Breast epithelium (tissue), 3 donors: ENCODE measurements at regions not wholly inside any gene's neighbourhood (a gene's known extent, or its start where the extent isn't known, plus 50 kb on each side); places are given as distances from the start of the nearest gene placed in this dataset.

Experiments
- CTCF ChIP-seq, 3 donors: fragments of 450-650 bp; IDR thresholded peaks; one replicate each; pipeline ENCODE4 v1.5.1; 2016 to 2017; ENCODE audit warnings: antibody characterized with exemption in 3 of 3, mild to moderate bottlenecking in 3 of 3, moderate library complexity in 3 of 3
- POLR2A ChIP-seq: fragments of 450-650 bp; IDR thresholded peaks from one replicate; pipeline ENCODE4 v1.6.1; 2016; ENCODE audit warnings: antibody characterized with exemption, mild to moderate bottlenecking, moderate library complexity
- POLR2AphosphoS5 ChIP-seq, 3 donors: sonication (generic); formaldehyde crosslinking; IDR thresholded peaks; one replicate each; pipeline ENCODE4 v1.6.1; 2017; ENCODE audit warnings: antibody characterized with exemption in 3 of 3

GRCh38 chr5:104061707-104062106 is 499.1 kb upstream of the NUDT12 start:
- TF ChIP-seq POLR2A = no peak
- no peak for TF ChIP-seq POLR2AphosphoS5 (IDR thresholded peaks at IDR 0.05)
- no peak for TF ChIP-seq CTCF (IDR thresholded peaks at IDR 0.05)
